T1000 (cell line): ENCODE measurements at regions not wholly inside any gene's neighbourhood (a gene's known extent, or its start where the extent isn't known, plus 50 kb on each side); places are given as distances from the start of the nearest gene placed in this dataset.
A peak's percentile ranks its signal among the peaks of the same experiment; 100 is the strongest.

Experiments
- DNase-seq: peaks from one replicate; lab custom pipeline; 2025; ENCODE audit warnings: mixed read lengths; lab: John Stamatoyannopoulos, UW

DNA sequence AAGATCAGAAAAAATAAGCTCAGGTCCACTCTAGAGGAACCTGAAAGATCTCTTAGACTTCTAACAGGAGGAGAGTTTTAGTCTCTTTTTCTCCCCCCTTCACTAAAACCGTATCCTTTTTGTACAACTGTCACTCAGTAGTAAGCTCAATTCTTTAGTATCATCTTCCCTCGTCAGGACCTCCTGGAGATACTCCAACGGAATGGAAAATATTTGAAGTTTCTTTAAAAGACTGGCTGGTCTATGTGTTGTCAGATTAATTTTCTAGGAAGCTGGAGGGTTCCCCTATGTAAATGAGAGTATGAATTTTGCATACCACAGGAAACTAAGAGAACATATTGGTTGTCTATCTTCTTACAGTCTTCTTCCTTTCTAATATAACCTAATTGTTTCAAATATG lies 747.7 kb upstream of the CBLB start:
- no peak for DNase-seq

DNA sequence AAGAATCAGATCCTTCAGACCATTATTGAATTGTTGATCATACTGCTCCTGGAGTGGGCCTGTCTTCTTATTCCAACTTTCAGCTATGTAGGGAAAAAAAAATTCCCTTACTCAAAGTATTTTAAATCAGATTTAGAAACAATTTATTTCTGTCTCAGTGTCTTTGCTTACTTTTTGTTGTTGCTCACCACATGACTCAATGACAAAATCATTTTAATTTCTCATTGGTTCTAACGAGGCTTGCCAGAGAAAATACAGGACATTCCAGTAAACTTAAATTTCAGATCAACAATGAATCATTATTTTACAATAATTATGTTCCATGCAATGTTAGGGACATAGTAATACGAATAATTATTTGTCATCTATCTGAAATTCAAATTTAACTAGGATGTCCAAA lies 748.5 kb upstream of the CBLB start:
- DNase-seq = no peak

DNA sequence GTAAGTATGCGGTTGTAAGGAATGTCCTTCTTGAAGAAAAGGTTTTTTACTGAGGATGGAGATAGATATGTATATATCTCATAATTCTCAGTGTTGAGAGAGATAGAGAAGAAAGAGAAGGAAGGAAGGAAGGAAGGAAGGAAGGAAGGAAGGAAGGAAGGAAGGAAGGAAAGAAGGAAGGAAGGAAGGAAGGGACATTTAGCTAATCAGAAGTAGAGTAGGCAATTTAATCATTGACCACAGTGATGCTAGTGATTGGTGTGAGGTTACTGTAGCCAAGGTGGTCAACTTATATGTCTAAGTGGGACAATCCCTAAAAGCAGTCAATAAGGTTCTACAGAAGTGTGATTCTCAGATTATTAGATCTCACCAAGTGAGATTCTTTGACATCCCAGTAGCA lies 751.8 kb upstream of the CBLB start:
- DNase-seq = no peak

- DNase-seq = no peak
Observed at GRCh38 chr3:106624154-106624553, 753.1 kb upstream of the CCDC54 start.

- peak; percentile 31 for DNase-seq
Observed at GRCh38 chr3:106628407-106628806, 748.8 kb upstream of the CCDC54 start.

GRCh38 chr3:106629215-106629832 lies 747.9 kb upstream of the CCDC54 start:
- no peak for DNase-seq

DNA sequence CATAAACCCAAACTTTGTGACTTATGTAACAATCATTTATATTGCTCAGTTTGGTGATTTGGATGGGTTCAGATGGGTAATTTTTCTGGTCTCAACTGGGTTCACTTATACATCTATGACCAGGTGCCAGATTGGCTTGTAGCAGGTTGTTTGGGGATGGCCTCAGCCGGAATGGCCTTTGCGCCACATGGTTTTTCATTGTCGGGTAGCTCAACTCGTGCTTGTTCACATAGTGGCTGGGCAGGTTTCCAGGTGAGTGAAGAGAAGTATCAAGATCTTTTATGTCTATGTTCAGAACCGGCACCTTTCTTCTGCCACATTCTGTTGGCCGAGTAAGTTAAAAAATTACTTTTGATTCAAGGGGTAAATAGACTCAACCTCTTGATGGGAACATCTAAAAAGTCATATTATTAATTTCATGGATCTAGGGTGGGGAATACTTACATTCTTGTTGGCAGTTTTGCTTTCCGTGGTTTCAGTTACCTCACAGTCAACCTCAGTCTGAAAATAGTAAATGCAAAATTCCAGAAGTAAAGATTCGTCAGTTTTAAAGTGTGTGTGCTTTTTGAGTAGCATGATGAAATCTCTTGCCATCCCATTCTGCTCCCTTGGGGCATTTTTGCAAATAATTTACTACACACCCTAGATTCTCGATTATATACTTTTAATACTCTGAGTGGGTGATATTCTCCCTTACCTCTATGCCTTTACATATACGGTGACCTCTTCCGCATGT lies 745.7 kb upstream of the CCDC54 start:
- DNase-seq = no peak

DNA sequence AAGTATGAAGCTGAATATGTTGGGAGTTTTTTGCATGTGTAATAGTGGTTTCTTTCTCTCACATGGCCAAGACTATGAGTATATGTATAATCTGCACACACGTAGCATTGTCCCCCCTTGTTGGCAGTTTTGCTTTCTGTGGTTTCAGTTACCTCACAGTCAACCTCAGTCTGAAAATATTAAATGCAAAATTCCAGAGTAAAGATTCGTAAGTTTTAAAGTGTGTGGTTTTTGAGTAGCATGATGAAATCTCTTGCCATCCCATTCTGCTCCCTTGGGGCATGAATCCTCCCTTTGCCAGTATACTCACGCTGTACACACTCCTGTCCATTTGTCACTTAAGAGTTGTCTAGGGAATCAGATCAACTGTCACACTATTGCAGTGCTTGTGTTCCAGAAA lies 742.0 kb upstream of the CCDC54 start:
- DNase-seq = peak; percentile 50

- DNase-seq = no peak
Observed at GRCh38 chr3:106635826-106636225, 741.4 kb upstream of the CCDC54 start.

DNA sequence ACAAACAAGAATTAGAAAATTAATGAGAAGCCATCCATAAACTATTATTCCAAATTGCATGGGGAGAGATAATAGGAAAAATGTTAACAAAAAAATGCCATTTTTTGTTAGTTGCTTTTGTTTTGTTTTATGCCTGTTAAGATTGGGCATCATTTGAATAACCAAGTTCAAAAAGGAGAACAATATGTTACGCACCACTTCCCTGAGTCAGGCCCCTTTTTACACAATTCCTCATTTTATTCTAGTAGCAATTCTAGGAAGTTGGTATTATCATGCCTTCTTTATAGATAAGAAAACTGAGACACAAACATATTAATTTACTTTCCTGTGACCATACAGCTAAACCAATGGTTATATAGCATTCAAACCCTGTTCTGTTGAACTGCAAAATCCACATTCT lies 736.9 kb upstream of the CCDC54 start:
- DNase-seq = no peak

DNA sequence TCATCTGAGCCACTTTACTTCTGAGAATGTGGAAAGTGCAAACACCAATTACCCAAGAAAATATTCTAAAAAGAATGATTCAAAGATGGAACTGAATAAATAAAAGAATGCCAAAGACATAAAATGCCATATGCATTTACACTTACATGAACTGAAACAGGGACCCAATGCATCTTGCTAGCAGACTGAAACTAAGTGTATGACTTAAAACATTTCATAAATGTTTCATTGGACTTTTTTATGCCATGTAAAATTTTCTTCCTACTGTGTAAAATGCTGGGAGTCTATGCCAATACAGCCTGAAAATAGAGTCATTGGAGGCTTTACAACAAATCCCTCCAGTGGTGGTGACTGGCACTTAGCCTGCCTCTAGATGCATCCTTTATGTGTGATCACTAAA lies 735.1 kb upstream of the CCDC54 start:
- no peak for DNase-seq

DNA sequence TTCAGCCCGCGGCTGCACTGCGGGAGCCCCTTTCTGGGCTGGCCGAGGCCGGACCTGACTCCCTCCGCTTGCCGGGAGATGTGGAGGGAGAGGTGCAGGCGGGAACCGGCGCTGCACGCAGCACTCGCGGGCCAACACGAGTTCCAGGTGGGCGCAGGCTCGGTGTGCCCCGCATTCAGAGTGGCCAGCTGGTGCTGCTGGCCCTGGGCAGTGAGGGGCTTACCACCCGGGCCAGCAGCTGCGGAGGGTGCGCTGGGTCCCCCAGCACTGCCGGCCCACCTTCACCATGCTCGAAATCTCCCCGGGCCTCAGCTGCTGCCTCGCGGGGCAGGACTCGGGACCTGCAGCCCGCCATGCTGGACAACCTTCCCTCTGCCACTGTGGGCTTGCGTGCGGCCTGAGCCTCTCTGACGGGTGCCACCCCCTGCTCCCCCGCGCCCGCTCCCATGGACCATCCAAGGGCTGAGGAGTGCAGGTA lies 733.5 kb upstream of the CCDC54 start:
- DNase-seq = no peak

- DNase-seq = no peak
Observed at GRCh38 chr3:106673926-106674569, 703.2 kb upstream of the CCDC54 start.

DNA sequence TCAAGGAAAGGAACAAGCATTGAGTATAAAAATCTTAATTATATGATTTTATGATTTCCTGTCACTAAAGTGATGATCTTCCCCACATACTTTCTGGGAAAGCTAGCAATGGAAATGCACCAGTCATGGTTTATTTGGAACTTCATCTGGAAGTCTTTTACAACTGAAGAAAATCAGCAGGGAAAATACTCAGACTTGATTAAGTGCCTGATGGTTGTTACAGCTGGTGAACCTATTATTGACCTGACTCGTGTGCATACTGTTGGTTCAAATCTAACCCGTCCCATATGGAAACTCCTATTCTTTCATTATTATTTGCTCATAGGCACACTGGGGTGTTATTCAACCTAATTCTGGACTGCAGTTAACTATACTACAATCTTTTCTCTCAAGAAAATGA lies 701.8 kb upstream of the CCDC54 start:
- no peak for DNase-seq

GRCh38 chr3:106678657-106679390 lies 698.4 kb upstream of the CCDC54 start:
- DNase-seq = no peak

DNA sequence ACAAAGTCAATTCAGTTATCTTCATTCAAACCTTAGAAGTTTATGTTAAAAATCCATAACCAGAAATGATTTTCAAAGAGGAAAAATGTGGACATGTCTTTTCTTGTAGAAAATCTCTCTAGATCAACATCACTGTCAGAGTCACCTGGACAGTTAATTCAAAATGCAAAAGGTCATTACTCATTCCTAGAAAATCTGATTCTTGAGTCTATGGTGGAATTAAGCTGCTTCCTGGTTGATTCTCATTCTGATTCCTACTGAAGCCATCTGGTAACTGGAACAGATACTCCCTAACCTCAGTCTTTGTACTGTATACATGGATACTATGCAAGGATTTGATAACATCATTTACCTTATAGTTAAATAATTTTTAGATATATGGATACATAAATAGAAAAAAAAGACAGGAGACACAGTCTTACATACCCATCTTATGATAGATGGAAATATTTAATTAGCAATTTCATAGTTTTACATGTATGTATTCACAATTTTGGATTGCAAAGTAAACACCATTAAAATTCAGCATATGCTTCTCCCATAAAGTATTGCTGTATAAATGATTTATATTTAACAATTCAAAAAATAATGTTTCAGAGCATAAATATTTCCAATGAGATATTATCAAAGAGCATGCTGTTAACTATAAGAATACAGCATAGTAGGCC lies 693.2 kb upstream of the CCDC54 start:
- no peak for DNase-seq

- DNase-seq = no peak
Observed at GRCh38 chr3:106685745-106686144, 691.5 kb upstream of the CCDC54 start.

- DNase-seq = no peak
Observed at GRCh38 chr3:106687905-106688304, 689.3 kb upstream of the CCDC54 start.

- DNase-seq = peak; percentile 3
Observed at GRCh38 chr3:106688464-106688863, 688.8 kb upstream of the CCDC54 start.

- no peak for DNase-seq
Observed at GRCh38 chr3:106691476-106691875, 685.8 kb upstream of the CCDC54 start.

- no peak for DNase-seq
Observed at GRCh38 chr3:106692624-106693023, 684.6 kb upstream of the CCDC54 start.

DNA sequence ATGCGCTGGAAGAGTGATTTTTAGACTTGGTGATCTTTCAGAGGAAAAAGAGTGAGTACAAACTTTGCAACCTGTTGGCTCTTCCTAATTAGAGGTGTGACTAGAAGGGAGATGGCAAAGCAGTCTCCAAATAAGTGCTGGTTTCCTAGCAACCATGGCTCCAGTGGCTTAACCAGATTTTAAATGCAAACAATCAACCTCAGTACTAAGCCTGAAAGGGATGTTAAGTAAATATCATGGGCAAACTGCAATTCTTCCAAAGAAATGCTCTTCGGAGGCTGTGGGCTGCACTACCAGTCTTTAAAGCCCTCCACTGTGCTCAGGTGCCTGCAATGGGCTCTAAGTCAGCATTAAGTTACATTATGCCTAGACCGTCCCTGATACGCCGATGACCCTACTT lies 678.1 kb upstream of the CCDC54 start:
- DNase-seq = no peak
